A549 (cell line): ENCODE measurements at regions not wholly inside any gene's neighbourhood (a gene's known extent, or its start where the extent isn't known, plus 50 kb on each side); places are given as distances from the start of the nearest gene placed in this dataset.
A peak's percentile ranks its signal among the peaks of the same experiment; 100 is the strongest.

ENCODE experiments used
- ATAC-seq, 2 experiments: fragments of 200-7000 bp in 1 of 2; fragments of >200 bp in 1 of 2; cut with Nextera tagmentation in 1 of 2; cut with Tn5 transposase in 1 of 2; 3 replicates each; pipeline versions ENCODE4 v1.8.0 to v1.9.1; 2018 to 2020; ENCODE audit warnings: mild to moderate bottlenecking in 1 of 2, moderate library complexity in 1 of 2
- CTCF ChIA-PET: fragments of 300-600 bp; sonication (Branson Sonifier 250); formaldehyde crosslinking; extraction: SDS; loops from one replicate; lab custom pipeline; 2021; ENCODE audit warnings: antibody characterized with exemption, inconsistent platforms; lab: Yijun Ruan, JAX
- POLR2A ChIA-PET: fragments of 350-600 bp; formaldehyde crosslinking; extraction: SDS; loops from one replicate; lab custom pipeline; 2021; ENCODE audit warnings: antibody characterized with exemption, inconsistent platforms; lab: Yijun Ruan, JAX
- DNase-seq, 2 experiments: peaks; one replicate each; pipeline versions ENCODE4 v3.0.0 to v3.0.0-alpha.2; 2011 to 2016; ENCODE audit warnings: low read depth in 1 of 2, low spot score in 1 of 2
- FAIRE-seq: peaks from 2 replicates; lab custom pipeline; 2011; peaks lifted over from hg19 to GRCh38; lab: Jason Lieb, UNC
- H3K27ac ChIP-seq, 2 experiments: fragments of >200 bp; sonication (Bioruptor Twin); formaldehyde crosslinking; 3 replicates each; pipeline ENCODE4 v1.5.1; 2016 to 2017
- H3K4me1 ChIP-seq: fragments of >200 bp; sonication (Bioruptor Twin); formaldehyde crosslinking; 3 replicates; pipeline ENCODE4 v1.6.1; 2016
- H3K4me2 ChIP-seq: fragments of >200 bp; sonication (Bioruptor Twin); formaldehyde crosslinking; 3 replicates; pipeline ENCODE4 v1.6.1; 2016
- H3K4me3 ChIP-seq: fragments of >200 bp; sonication (Bioruptor Twin); formaldehyde crosslinking; 3 replicates; pipeline ENCODE4 v1.5.1; 2016
- H3K9me3 ChIP-seq: fragments of >200 bp; sonication (Bioruptor Twin); formaldehyde crosslinking; 3 replicates; pipeline ENCODE4 v1.6.1; 2016
- E2F6 ChIP-seq: IDR thresholded peaks from 2 replicates; pipeline ENCODE4 v1.6.1; 2012; ENCODE audit warnings: low read depth, borderline replicate concordance
- EHF ChIP-seq: fragments of 250-450 bp; sonication (Bioruptor Pico); IDR thresholded peaks from 2 replicates; pipeline ENCODE4 v1.5.0; 2020; ENCODE audit warnings: mild to moderate bottlenecking
- ESRRA ChIP-seq: fragments of 150-350 bp; IDR thresholded peaks from 2 replicates; pipeline ENCODE4 v1.6.1; 2014; ENCODE audit warnings: mild to moderate bottlenecking, low read length, borderline replicate concordance
- FOSB ChIP-seq: fragments of 250-450 bp; sonication (Bioruptor Pico); IDR thresholded peaks from 2 replicates; pipeline ENCODE4 v1.5.0; 2020; ENCODE audit warnings: mild to moderate bottlenecking, moderate library complexity
- FOSL2 ChIP-seq, 2 experiments: fragments of 450-650 bp in 1 of 2; fragments of >200 bp in 1 of 2; sonication (Bioruptor Twin) in 1 of 2; formaldehyde crosslinking; IDR thresholded peaks; 2 replicates each; pipeline versions ENCODE4 v1.5.0 to v1.6.1; 2016 to 2020; ENCODE audit warnings: mild to moderate bottlenecking in 1 of 2, moderate library complexity in 1 of 2
- HOXB5 ChIP-seq: fragments of 250-450 bp; sonication (Bioruptor Pico); IDR thresholded peaks from 2 replicates; pipeline ENCODE4 v1.5.0; 2020; ENCODE audit warnings: mild to moderate bottlenecking, moderate library complexity
- KDM5A ChIP-seq: fragments of 200-600 bp; sonication (generic); IDR thresholded peaks from 2 replicates; pipeline ENCODE4 v1.6.1; 2016; ENCODE audit warnings: antibody characterized with exemption, mild to moderate bottlenecking
- PHF8 ChIP-seq: fragments of 200-600 bp; sonication (generic); IDR thresholded peaks from 2 replicates; pipeline ENCODE4 v1.6.1; 2016; ENCODE audit warnings: low read depth, mild to moderate bottlenecking, antibody characterized with exemption, moderate library complexity, borderline replicate concordance
- RAD21 ChIP-seq, 2 experiments: fragments of >200 bp in 1 of 2; sonication (Bioruptor Twin) in 1 of 2; formaldehyde crosslinking in 1 of 2; IDR thresholded peaks in 1 of 2; conservative IDR thresholded peaks in 1 of 2; 2 replicates in 1 of 2; 3 replicates in 1 of 2; pipeline ENCODE4 v1.6.1; 2012 to 2018; ENCODE audit warnings: inconsistent platforms in 1 of 2
- RCOR1 ChIP-seq: fragments of 150-350 bp; IDR thresholded peaks from 2 replicates; pipeline ENCODE4 v1.6.1; 2014; ENCODE audit warnings: antibody characterized with exemption, low read length, low read depth
- REST ChIP-seq: fragments of 200-600 bp; sonication (generic); IDR thresholded peaks from 2 replicates; pipeline ENCODE4 v1.6.1; 2016; ENCODE audit warnings: antibody characterized with exemption, mild to moderate bottlenecking, moderate library complexity
- USF2 ChIP-seq: fragments of 450-650 bp; IDR thresholded peaks from 2 replicates; pipeline ENCODE4 v1.6.1; 2014; ENCODE audit warnings: antibody characterized with exemption
- WGBS: methylation state at CpG from one replicate; pipeline ENCODE4 v1.1.6; 2017; ENCODE audit errors: missing lambda C conversion rate; 5-methylcytosine and 5-hydroxymethylcytosine counted together

- ChIA-PET POLR2A (no interaction called here), CTCF (no interaction called here)
- no peak overlapping the region for H3K27ac ChIP-seq
- no CpG with 5 or more reads among the region's 1 CpG for WGBS
- ATAC-seq, result no peak
- H3K9me3 ChIP-seq, result no peaks in the 10 kb centered on the region
- H3K4me1 ChIP-seq, result no peaks in the 10 kb centered on the region
- no peak for DNase-seq
- no peak overlapping the region for H3K4me3 ChIP-seq
- no peak for FAIRE-seq
- no peak overlapping the region for H3K4me2 ChIP-seq
- no peak for TF ChIP-seq PHF8
These were observed 512.9 kb upstream of the HTR2A start for GRCh38 chr13:47409778-47410177.

GRCh38 chr13:47408546-47409319 lies 511.9 kb upstream of the HTR2A start:
- Histone ChIP-seq H3K4me3 (no peak overlapping the region), H3K4me2 (no peak overlapping the region), H3K9me3 (no peaks in the 10 kb centered on the region), H3K4me1 (no peaks in the 10 kb centered on the region), H3K27ac (no peak overlapping the region)
- ATAC-seq (no peak), DNase-seq (peak in 1 of 2 experiments; percentile 9), FAIRE-seq (no peak)
- ChIA-PET CTCF (no interaction called here), POLR2A (no interaction called here)
- WGBS, result 3% methylated on average over 7 of the region's 7 CpGs
- TF ChIP-seq KDM5A (no peak), PHF8 (no peak), RCOR1 (no peak), FOSL2 (IDR thresholded peaks at IDR 0.05) (no peak), FOSL2 (CRISPR knock-in tag; IDR thresholded peaks at IDR 0.05) (no peak), USF2 (no peak), REST (no peak)

GRCh38 chr13:47407808-47408207 lies 511.0 kb upstream of the HTR2A start:
- DNase-seq, result no peak
- FAIRE-seq, result no peak
- POLR2A ChIA-PET, result no interaction called here
- WGBS, result 11% methylated on average over 5 of the region's 5 CpGs
- ATAC-seq, result no peak
- H3K4me3 ChIP-seq, result no peak overlapping the region
- TF ChIP-seq FOSB (CRISPR knock-in tag) (no peak), ESRRA (no peak), RAD21 (conservative IDR thresholded peaks at IDR 0.05 in 1 of 2, IDR thresholded peaks at IDR 0.05 in 1 of 2) (no peak), E2F6 (no peak), KDM5A (no peak), EHF (CRISPR knock-in tag) (no peak), PHF8 (no peak), FOSL2 (IDR thresholded peaks at IDR 0.05) (no peak), FOSL2 (CRISPR knock-in tag; IDR thresholded peaks at IDR 0.05) (no peak), HOXB5 (CRISPR knock-in tag) (no peak)
- TF ChIP-seq, all 56 proteins: peak for 0
- CTCF ChIA-PET, result no interaction called here
- Histone ChIP-seq H3K4me2 (no peak overlapping the region), H3K9me3 (no peaks in the 10 kb centered on the region), H3K27ac (no peak overlapping the region), H3K4me1 (no peaks in the 10 kb centered on the region)
